GM18519 (cell line): ENCODE measurements at regions not wholly inside any gene's neighbourhood (a gene's known extent, or its start where the extent isn't known, plus 50 kb on each side); places are given as distances from the start of the nearest gene placed in this dataset.
"Not testable (repeated sequence)": the region's sequence is repeated elsewhere in the genome, so short reads cannot be mapped to it uniquely, and the experiment has no call there.

Source experiments
- ATAC-seq: cut with Tn5 transposase; IDR thresholded peaks from one replicate; pipeline ENCODE4 v1.9.1; 2021; ENCODE audit warnings: mild to moderate bottlenecking, moderate library complexity; ENCODE audit not compliant: unreplicated experiment, low FRiP score

- no peak for ATAC-seq
These were observed 85.6 kb upstream of the SNX7 start for GRCh38 chr1:98575955-98576354.

GRCh38 chr1:98565951-98566350, 95.6 kb upstream of the SNX7 start:
- ATAC-seq, result no peak

- no peak for ATAC-seq
These were observed 102.2 kb upstream of the SNX7 start for GRCh38 chr1:98559291-98559690.

- no peak for ATAC-seq
These were observed 103.6 kb upstream of the SNX7 start for GRCh38 chr1:98557895-98558294.

GRCh38 chr1:98556521-98557158, 104.9 kb upstream of the SNX7 start:
- no peak for ATAC-seq

GRCh38 chr1:98555814-98556213, 105.7 kb upstream of the SNX7 start:
- ATAC-seq, result no peak

- ATAC-seq, result not testable (repeated sequence)
These were observed 108.9 kb upstream of the SNX7 start for GRCh38 chr1:98552576-98553074.

GRCh38 chr1:98550076-98550475, 111.4 kb upstream of the SNX7 start:
- ATAC-seq, result no peak

- ATAC-seq, result no peak
These were observed 115.2 kb upstream of the SNX7 start for GRCh38 chr1:98546319-98546718.

GRCh38 chr1:98538106-98538505, 123.4 kb upstream of the SNX7 start:
- ATAC-seq, result no peak

- no peak for ATAC-seq
These were observed 138.3 kb upstream of the SNX7 start for GRCh38 chr1:98523256-98523655.

GRCh38 chr1:98516306-98516705, 145.2 kb upstream of the SNX7 start:
- ATAC-seq, result no peak

GRCh38 chr1:98515744-98516143, 145.8 kb upstream of the SNX7 start:
- ATAC-seq, result no peak

- ATAC-seq, result not testable (repeated sequence)
These were observed 149.3 kb upstream of the SNX7 start for GRCh38 chr1:98512216-98512615.

- ATAC-seq, result no peak
These were observed 157.8 kb upstream of the SNX7 start for GRCh38 chr1:98503771-98504170.

- ATAC-seq, result no peak
These were observed 158.6 kb upstream of the SNX7 start for GRCh38 chr1:98502937-98503336.

GRCh38 chr1:98500324-98500723, 161.2 kb upstream of the SNX7 start:
- no peak for ATAC-seq

- no peak for ATAC-seq
These were observed 162.9 kb upstream of the SNX7 start for GRCh38 chr1:98498651-98499050.

GRCh38 chr1:98497497-98497896, 164.0 kb upstream of the SNX7 start:
- no peak for ATAC-seq

- no peak for ATAC-seq
These were observed 165.1 kb upstream of the SNX7 start for GRCh38 chr1:98496256-98496995.

- no peak for ATAC-seq
These were observed 168.1 kb upstream of the SNX7 start for GRCh38 chr1:98493469-98493868.

GRCh38 chr1:98490099-98490498, 171.4 kb upstream of the SNX7 start:
- peak; percentile 84 for ATAC-seq
